Bronchial epithelial cell (primary cell): ENCODE measurements at regions not wholly inside any gene's neighbourhood (a gene's known extent, or its start where the extent isn't known, plus 50 kb on each side); places are given as distances from the start of the nearest gene placed in this dataset.

ENCODE experiments used
- DNase-seq: peaks from one replicate; pipeline ENCODE4 v3.0.0-alpha.2; 2010; ENCODE audit warnings: low read depth
- FAIRE-seq: peaks from 2 replicates; lab custom pipeline; 2011; peaks lifted over from hg19 to GRCh38; lab: Jason Lieb, UNC
- H3K27me3 ChIP-seq: 2 replicates; pipeline ENCODE4 v1.5.1; 2011; ENCODE audit warnings: low read length; ENCODE audit not compliant: control insufficient read depth, insufficient read depth
- H3K36me3 ChIP-seq: 2 replicates; pipeline ENCODE4 v1.5.1; 2011; ENCODE audit warnings: low read length; ENCODE audit not compliant: control insufficient read depth, insufficient read depth
- H3K4me3 ChIP-seq: 2 replicates; pipeline ENCODE4 v1.5.1; 2011; ENCODE audit warnings: mild to moderate bottlenecking, low read depth, low read length, control low read depth
- CTCF ChIP-seq: IDR thresholded peaks from 2 replicates; pipeline ENCODE4 v1.5.1; 2011; ENCODE audit warnings: mild to moderate bottlenecking, moderate library complexity, low read length, control low read depth, inconsistent platforms; ENCODE audit not compliant: insufficient read depth, severe bottlenecking

- DNase-seq, result peak; percentile 90
- Histone ChIP-seq H3K36me3 (no peaks in the 10 kb centered on the region), H3K4me3 (no peak overlapping the region), H3K27me3 (no peaks in the 10 kb centered on the region)
- TF ChIP-seq CTCF, result no peak
- no peak for FAIRE-seq
These were observed 94.3 kb downstream of the PRLHR start for GRCh38 chr10:118501171-118501570.

- no peaks in the 10 kb centered on the region for H3K36me3 ChIP-seq
- H3K4me3 ChIP-seq, result no peak overlapping the region
- H3K27me3 ChIP-seq, result no peaks in the 10 kb centered on the region
- no peak for FAIRE-seq
- DNase-seq, result no peak
- no peak for TF ChIP-seq CTCF
These were observed 94.9 kb downstream of the PRLHR start for GRCh38 chr10:118500477-118501104.

- no peak for FAIRE-seq
- H3K36me3 ChIP-seq, result no peaks in the 10 kb centered on the region
- no peak for TF ChIP-seq CTCF
- H3K4me3 ChIP-seq, result no peak overlapping the region
- no peaks in the 10 kb centered on the region for H3K27me3 ChIP-seq
- DNase-seq, result no peak
These were observed 96.3 kb downstream of the PRLHR start for GRCh38 chr10:118499186-118499585.

- DNase-seq (no peak), FAIRE-seq (no peak)
- Histone ChIP-seq H3K36me3 (no peaks in the 10 kb centered on the region), H3K27me3 (no peaks in the 10 kb centered on the region), H3K4me3 (no peak overlapping the region)
- no peak for TF ChIP-seq CTCF
These were observed 96.8 kb downstream of the PRLHR start for GRCh38 chr10:118498623-118499022.

GRCh38 chr10:118497227-118497626 is 98.2 kb downstream of the PRLHR start:
- TF ChIP-seq CTCF, result no peak
- Histone ChIP-seq H3K27me3 (no peaks in the 10 kb centered on the region), H3K36me3 (no peaks in the 10 kb centered on the region), H3K4me3 (no peak overlapping the region)
- FAIRE-seq, result peak; percentile 7
- no peak for DNase-seq

- FAIRE-seq (no peak), DNase-seq (no peak)
- Histone ChIP-seq H3K36me3 (no peaks in the 10 kb centered on the region), H3K4me3 (no peak overlapping the region), H3K27me3 (no peaks in the 10 kb centered on the region)
- no peak for TF ChIP-seq CTCF
These were observed 98.9 kb downstream of the PRLHR start for GRCh38 chr10:118496525-118496924.
